NB4 (cell line): ENCODE measurements at regions not wholly inside any gene's neighbourhood (a gene's known extent, or its start where the extent isn't known, plus 50 kb on each side); places are given as distances from the start of the nearest gene placed in this dataset.
"Not testable (repeated sequence)": the region's sequence is repeated elsewhere in the genome, so short reads cannot be mapped to it uniquely, and the experiment has no call there.

ENCODE experiments used
- DNase-seq: peaks from one replicate; pipeline ENCODE4 v3.0.0; 2010; ENCODE audit warnings: low read depth
- H3K4me3 ChIP-seq: one replicate; pipeline ENCODE4 v1.5.1; 2011; ENCODE audit warnings: mild to moderate bottlenecking, low read depth, low read length, moderate library complexity
- MYC ChIP-seq: IDR thresholded peaks from 2 replicates; pipeline ENCODE4 v1.6.1; 2011; ENCODE audit warnings: low read depth, low read length
- POLR2A ChIP-seq: IDR thresholded peaks from 2 replicates; pipeline ENCODE4 v1.6.1; 2011; ENCODE audit warnings: mild to moderate bottlenecking; ENCODE audit not compliant: insufficient read length; ENCODE audit errors: extremely low read depth
- TF ChIP-seq, protein P1 (sequence below): IDR thresholded peaks from 2 replicates; pipeline ENCODE4 v1.6.1; 2011; ENCODE audit warnings: low read depth, low read length
- TF ChIP-seq, protein P2 (sequence below): IDR thresholded peaks from one replicate; pipeline ENCODE4 v1.5.1; 2012; ENCODE audit warnings: low read depth, low read length

DNA sequence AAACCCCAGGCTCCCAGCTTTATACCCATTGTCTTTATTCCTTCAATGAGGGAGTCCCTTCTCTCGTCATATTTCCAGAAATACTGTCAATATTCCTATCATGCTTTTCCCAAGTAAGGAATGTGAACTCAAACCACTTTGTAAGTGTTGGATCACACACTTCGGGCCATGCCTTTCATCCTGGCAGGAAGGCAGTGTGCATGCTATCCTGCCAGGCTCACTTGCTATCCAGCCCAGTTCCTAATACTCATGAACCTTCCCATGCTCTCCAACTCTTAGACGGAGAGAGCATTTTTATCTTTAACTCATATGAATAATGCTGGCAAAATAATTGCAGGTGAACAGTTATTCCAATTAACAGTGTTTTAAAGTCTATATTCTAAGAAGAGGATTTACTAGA, 639.9 kb upstream of the ACO1 start:
- TF ChIP-seq POLR2A (no peak), MYC (no peak)
- TF ChIP-seq, protein P1, sequence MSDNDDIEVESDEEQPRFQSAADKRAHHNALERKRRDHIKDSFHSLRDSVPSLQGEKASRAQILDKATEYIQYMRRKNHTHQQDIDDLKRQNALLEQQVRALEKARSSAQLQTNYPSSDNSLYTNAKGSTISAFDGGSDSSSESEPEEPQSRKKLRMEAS = no peak
- TF ChIP-seq, protein P2, sequence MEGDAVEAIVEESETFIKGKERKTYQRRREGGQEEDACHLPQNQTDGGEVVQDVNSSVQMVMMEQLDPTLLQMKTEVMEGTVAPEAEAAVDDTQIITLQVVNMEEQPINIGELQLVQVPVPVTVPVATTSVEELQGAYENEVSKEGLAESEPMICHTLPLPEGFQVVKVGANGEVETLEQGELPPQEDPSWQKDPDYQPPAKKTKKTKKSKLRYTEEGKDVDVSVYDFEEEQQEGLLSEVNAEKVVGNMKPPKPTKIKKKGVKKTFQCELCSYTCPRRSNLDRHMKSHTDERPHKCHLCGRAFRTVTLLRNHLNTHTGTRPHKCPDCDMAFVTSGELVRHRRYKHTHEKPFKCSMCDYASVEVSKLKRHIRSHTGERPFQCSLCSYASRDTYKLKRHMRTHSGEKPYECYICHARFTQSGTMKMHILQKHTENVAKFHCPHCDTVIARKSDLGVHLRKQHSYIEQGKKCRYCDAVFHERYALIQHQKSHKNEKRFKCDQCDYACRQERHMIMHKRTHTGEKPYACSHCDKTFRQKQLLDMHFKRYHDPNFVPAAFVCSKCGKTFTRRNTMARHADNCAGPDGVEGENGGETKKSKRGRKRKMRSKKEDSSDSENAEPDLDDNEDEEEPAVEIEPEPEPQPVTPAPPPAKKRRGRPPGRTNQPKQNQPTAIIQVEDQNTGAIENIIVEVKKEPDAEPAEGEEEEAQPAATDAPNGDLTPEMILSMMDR = no peak
- DNase-seq = no peak
- no peak overlapping the region for H3K4me3 ChIP-seq

- TF ChIP-seq MYC (no peak), POLR2A (no peak)
- TF ChIP-seq, protein P1 = no peak
- TF ChIP-seq, protein P2 = no peak
- no peak overlapping the region for H3K4me3 ChIP-seq
- DNase-seq = no peak
Measured at GRCh38 chr9:31745468-31745867, 639.0 kb upstream of the ACO1 start.

GRCh38 chr9:31745886-31746285, 638.6 kb upstream of the ACO1 start:
- H3K4me3 ChIP-seq = no peak overlapping the region
- no peak for DNase-seq
- TF ChIP-seq POLR2A (no peak), MYC (no peak)
- TF ChIP-seq, protein P1 = no peak
- TF ChIP-seq, protein P2 = no peak

GRCh38 chr9:31753756-31754155, 630.7 kb upstream of the ACO1 start:
- TF ChIP-seq, protein P1 = no peak
- TF ChIP-seq, protein P2 = no peak
- TF ChIP-seq POLR2A = no peak
- no peak for TF ChIP-seq MYC

GRCh38 chr9:31759703-31760102, 624.7 kb upstream of the ACO1 start:
- H3K4me3 ChIP-seq = no peak overlapping the region
- DNase-seq = peak; percentile 47
- TF ChIP-seq MYC = no peak
- no peak for TF ChIP-seq POLR2A
- TF ChIP-seq, protein P2 = no peak
- TF ChIP-seq, protein P1 = no peak

More at GRCh38 chr9:31753756-31754155, 630.7 kb upstream of the ACO1 start:
- no peak overlapping the region for H3K4me3 ChIP-seq
- DNase-seq = no peak

GRCh38 chr9:31774021-31774420, 610.4 kb upstream of the ACO1 start:
- not testable (repeated sequence) for H3K4me3 ChIP-seq, DNase-seq
